Suprapubic skin (tissue), 4 donors: ENCODE measurements at regions not wholly inside any gene's neighbourhood (a gene's known extent, or its start where the extent isn't known, plus 50 kb on each side); places are given as distances from the start of the nearest gene placed in this dataset.

ENCODE experiments used
- CTCF ChIP-seq, 2 donors: fragments of 200-600 bp in 1 of 2; fragments of 450-650 bp in 1 of 2; sonication (generic) in 1 of 2; IDR thresholded peaks; one replicate each; pipeline ENCODE4 v1.5.1; 2016 to 2019; ENCODE audit warnings: antibody characterized with exemption in 2 of 2, mild to moderate bottlenecking in 1 of 2, moderate library complexity in 1 of 2
- EP300 ChIP-seq: sonication (generic); formaldehyde crosslinking; IDR thresholded peaks from one replicate; pipeline ENCODE4 v1.6.1; 2017; ENCODE audit warnings: antibody characterized with exemption
- POLR2A ChIP-seq, 2 donors: fragments of 450-650 bp; IDR thresholded peaks; one replicate each; pipeline ENCODE4 v1.6.1; 2017; ENCODE audit warnings: antibody characterized with exemption in 2 of 2, mild to moderate bottlenecking in 2 of 2, moderate library complexity in 2 of 2
- POLR2AphosphoS5 ChIP-seq, 3 donors: sonication (generic); formaldehyde crosslinking; IDR thresholded peaks; one replicate each; pipeline ENCODE4 v1.6.1; 2017; ENCODE audit warnings: antibody characterized with exemption in 3 of 3

GRCh38 chr13:88142653-88143052, 471.5 kb downstream of the SLITRK5 start:
- TF ChIP-seq CTCF (IDR thresholded peaks at IDR 0.05), result no peak
- no peak for TF ChIP-seq POLR2A (IDR thresholded peaks at IDR 0.05)
- no peak for TF ChIP-seq EP300
- TF ChIP-seq POLR2AphosphoS5 (IDR thresholded peaks at IDR 0.05), result no peak
